HEK293T (cell line): ENCODE measurements at regions not wholly inside any gene's neighbourhood (a gene's known extent, or its start where the extent isn't known, plus 50 kb on each side); places are given as distances from the start of the nearest gene placed in this dataset.

ENCODE experiments used
- ARNT ChIP-seq: fragments of 450-650 bp; IDR thresholded peaks from 2 replicates; pipeline ENCODE4 v1.6.1; 2017; ENCODE audit warnings: mild to moderate bottlenecking
- BHLHE40 ChIP-seq: fragments of 450-650 bp; IDR thresholded peaks from 2 replicates; pipeline ENCODE4 v1.6.1; 2016; ENCODE audit warnings: mild to moderate bottlenecking, moderate library complexity, borderline replicate concordance
- ELF4 ChIP-seq: fragments of 450-650 bp; IDR thresholded peaks from 2 replicates; pipeline ENCODE4 v1.6.1; 2017; ENCODE audit warnings: antibody characterized with exemption
- FOXA1 ChIP-seq: fragments of 450-650 bp; IDR thresholded peaks from 2 replicates; pipeline ENCODE4 v1.6.1; 2016; ENCODE audit warnings: mild to moderate bottlenecking
- FOXK2 ChIP-seq: fragments of 450-650 bp; IDR thresholded peaks from 2 replicates; pipeline ENCODE4 v1.6.1; 2016; ENCODE audit warnings: mild to moderate bottlenecking
- HDGF ChIP-seq: fragments of 450-650 bp; IDR thresholded peaks from 2 replicates; pipeline ENCODE4 v1.6.1; 2017; ENCODE audit warnings: antibody characterized with exemption, borderline replicate concordance
- SUZ12 ChIP-seq: fragments of 450-650 bp; IDR thresholded peaks from 2 replicates; pipeline ENCODE4 v1.6.1; 2016; ENCODE audit warnings: mild to moderate bottlenecking
- TARDBP ChIP-seq: fragments of 450-650 bp; IDR thresholded peaks from 2 replicates; pipeline ENCODE4 v1.6.1; 2016
- ZNF384 ChIP-seq: fragments of 450-650 bp; IDR thresholded peaks from 2 replicates; pipeline ENCODE4 v1.6.1; 2016
- TF ChIP-seq, protein P1 (sequence below): fragments of 450-650 bp; IDR thresholded peaks from 2 replicates; pipeline ENCODE4 v1.6.1; 2016

DNA sequence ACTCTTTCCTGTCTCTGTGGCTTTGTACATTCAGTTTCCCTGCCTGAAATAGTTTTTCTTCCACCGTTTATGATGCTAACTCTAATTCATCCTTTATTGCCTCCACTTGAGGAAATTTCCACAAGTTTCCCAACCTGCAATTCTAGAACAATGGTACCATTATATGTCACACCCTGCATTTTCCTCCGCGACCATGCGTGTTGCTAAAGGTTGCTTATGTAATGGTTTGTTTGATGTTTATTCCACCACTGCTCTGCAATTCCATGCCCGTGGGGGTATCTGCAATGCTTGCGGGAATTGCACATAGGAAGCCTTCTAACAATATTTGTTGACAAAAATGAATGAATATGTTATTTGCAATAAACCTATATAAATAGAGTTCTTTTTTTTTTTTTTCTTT lies 69.5 kb upstream of the ST8SIA6 start:
- TF ChIP-seq SUZ12 = no peak
- no peak for TF ChIP-seq FOXK2
- no peak for TF ChIP-seq TARDBP
- no peak for TF ChIP-seq ELF4
- TF ChIP-seq BHLHE40 = no peak
- TF ChIP-seq, protein P1, sequence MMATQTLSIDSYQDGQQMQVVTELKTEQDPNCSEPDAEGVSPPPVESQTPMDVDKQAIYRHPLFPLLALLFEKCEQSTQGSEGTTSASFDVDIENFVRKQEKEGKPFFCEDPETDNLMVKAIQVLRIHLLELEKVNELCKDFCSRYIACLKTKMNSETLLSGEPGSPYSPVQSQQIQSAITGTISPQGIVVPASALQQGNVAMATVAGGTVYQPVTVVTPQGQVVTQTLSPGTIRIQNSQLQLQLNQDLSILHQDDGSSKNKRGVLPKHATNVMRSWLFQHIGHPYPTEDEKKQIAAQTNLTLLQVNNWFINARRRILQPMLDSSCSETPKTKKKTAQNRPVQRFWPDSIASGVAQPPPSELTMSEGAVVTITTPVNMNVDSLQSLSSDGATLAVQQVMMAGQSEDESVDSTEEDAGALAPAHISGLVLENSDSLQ = no peak
- TF ChIP-seq ARNT = no peak
- TF ChIP-seq HDGF = no peak
- no peak for TF ChIP-seq FOXA1
- TF ChIP-seq ZNF384 = no peak
